ENCODE measurements at regions not wholly inside any gene's neighbourhood (a gene's known extent, or its start where the extent isn't known, plus 50 kb on each side); places are given as distances from the start of the nearest gene placed in this dataset.

DNA sequence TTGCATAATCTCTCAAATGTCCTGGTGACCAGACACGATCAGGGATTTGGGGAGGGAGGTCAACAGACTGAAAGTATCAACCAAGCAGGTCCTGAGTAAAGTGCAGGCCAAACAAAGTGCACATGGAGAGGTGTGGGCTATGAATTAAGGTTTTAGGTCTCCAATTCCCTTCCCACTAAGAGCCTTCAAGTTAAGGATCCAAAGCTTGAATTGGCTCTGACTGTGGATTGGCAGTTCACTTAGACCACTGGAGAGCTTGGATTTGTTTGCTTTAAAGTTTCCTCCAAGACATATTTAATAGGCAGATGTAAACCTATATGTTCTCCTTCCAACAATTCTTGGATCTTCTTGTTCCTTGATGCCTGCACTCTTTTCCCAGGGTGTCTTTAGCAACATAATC, 129.6 kb upstream of the IGF1 start:
- H2BK20ac ChIP-seq (ENCODE audit: low read depth, low read length) = no peak overlapping the region
- H4K91ac ChIP-seq (ENCODE audit: insufficient read depth, low read depth, low read length) = no peak overlapping the region
- H3K36me3 ChIP-seq (ENCODE audit: control insufficient read depth, insufficient read depth, low read length) = no peaks in the 10 kb centered on the region
- TF ChIP-seq MAZ (IDR thresholded peaks at IDR 0.05; ENCODE audit: borderline replicate concordance, low read depth, low read length) (no peak), RFX5 (IDR thresholded peaks at IDR 0.05; ENCODE audit: low read depth, low read length) (no peak), ELK1 (IDR thresholded peaks at IDR 0.05; ENCODE audit: borderline replicate concordance, low read depth, low read length) (no peak), SMC3 (IDR thresholded peaks at IDR 0.05; ENCODE audit: low read depth, low read length) (no peak)
- no peak overlapping the region for H3K4me3 ChIP-seq (ENCODE audit: insufficient read depth, low read depth, low read length)
- no peak overlapping the region for H2AK9ac ChIP-seq (replicated peaks; ENCODE audit: low read depth, low read length, poor library complexity)
- H3K56ac ChIP-seq (ENCODE audit: extremely low read depth, insufficient read depth, low read length) = no peak overlapping the region
- no peak overlapping the region for H3K23ac ChIP-seq (ENCODE audit: low read depth, low read length)
- ChIA-PET POLR2A (ENCODE audit: unreplicated experiment) (no interaction called here), CTCF (interaction anchor here (0.9 kb wide), 1 partner anchor 10 kb away, joined by 4 read pairs; no protein-coding TSS in a partner anchor)
- in situ Hi-C loops (cut with MboI; ENCODE audit: low sequenced_read_pairs) = no loop called here
- WGBS, 2 experiments (ENCODE audit: extremely low coverage in 2 of 2, insufficient read length in 1 of 2) = no CpG with 5 or more reads among the region's 1 CpG
- no peak overlapping the region for H4K5ac ChIP-seq (ENCODE audit: low read depth, low read length)
- no peak overlapping the region for H2AFZ ChIP-seq (replicated peaks; ENCODE audit: low read length, poor library complexity)
- H2BK5ac ChIP-seq (ENCODE audit: low read depth, low read length, poor library complexity, severe bottlenecking) = no peak overlapping the region
- H3K9me1 ChIP-seq (ENCODE audit: insufficient read depth, low read length) = no peaks in the 10 kb centered on the region
- H3K9ac ChIP-seq (ENCODE audit: low read depth, low read length) = no peak overlapping the region
- no peak overlapping the region for H4K8ac ChIP-seq (ENCODE audit: low read depth in 2 of 2, low read length in 2 of 2)
- no peak overlapping the region for H2BK15ac ChIP-seq (ENCODE audit: low read depth, low read length)
- ATAC-seq (ENCODE audit: low read depth) (no peak), DNase-seq (no peak)
- no peaks in the 10 kb centered on the region for H3K79me1 ChIP-seq (ENCODE audit: low read depth in 1 of 2, low read length in 2 of 2)
- H3K27me3 ChIP-seq (ENCODE audit: control insufficient read depth, insufficient read depth, low read length) = no peaks in the 10 kb centered on the region
- dilution Hi-C loops (cut with HindIII; ENCODE audit: low sequenced_read_pairs, unreplicated experiment) = no loop called here
- no peaks in the 10 kb centered on the region for H4K20me1 ChIP-seq (ENCODE audit: insufficient read depth, low read length)
- no peak overlapping the region for H3K14ac ChIP-seq (replicated peaks; ENCODE audit: low read depth, low read length)
- H2BK120ac ChIP-seq (ENCODE audit: low read depth, low read length) = no peak overlapping the region
- H3K27ac ChIP-seq (ENCODE audit: insufficient read depth, low read length) = no peak overlapping the region
- H3K4me1 ChIP-seq (ENCODE audit: control insufficient read depth, insufficient read depth, low read length) = no peaks in the 10 kb centered on the region
- intact Hi-C loops (cut with micrococcal nuclease) = no loop called here
- H2AK5ac ChIP-seq (ENCODE audit: low read depth, low read length) = no peak overlapping the region
- BruUV-seq (replicated peaks) = no TSS peak
- H3K18ac ChIP-seq (ENCODE audit: low read depth, low read length) = no peak overlapping the region
- H3K4me2 ChIP-seq (ENCODE audit: low read depth, low read length) = no peak overlapping the region
- no peak overlapping the region for H3K4ac ChIP-seq (ENCODE audit: low read depth, low read length)
- H3K9me3 ChIP-seq (ENCODE audit: control insufficient read depth, insufficient read depth, low read length) = no peaks in the 10 kb centered on the region
